HG03060 (cell line): ENCODE measurements at regions not wholly inside any gene's neighbourhood (a gene's known extent, or its start where the extent isn't known, plus 50 kb on each side); places are given as distances from the start of the nearest gene placed in this dataset.

Experiments
- ATAC-seq: cut with Tn5 transposase; IDR thresholded peaks from one replicate; pipeline ENCODE4 v1.9.1; 2021; ENCODE audit warnings: low read depth, moderate number of reproducible peaks; ENCODE audit not compliant: unreplicated experiment

- no peak for ATAC-seq
Measured at GRCh38 chr9:80376180-80376579, 804.4 kb downstream of the TLE4 start.

- ATAC-seq: no peak
Measured at GRCh38 chr9:80375477-80375876, 803.7 kb downstream of the TLE4 start.

- ATAC-seq: no peak
Measured at GRCh38 chr9:80369641-80370040, 797.9 kb downstream of the TLE4 start.

- ATAC-seq: no peak
Measured at GRCh38 chr9:80366626-80367025, 794.9 kb downstream of the TLE4 start.

- no peak for ATAC-seq
Measured at GRCh38 chr9:80359941-80360881, 788.4 kb downstream of the TLE4 start.

GRCh38 chr9:80359291-80359690, 787.5 kb downstream of the TLE4 start:
- ATAC-seq: no peak

GRCh38 chr9:80352967-80353366, 781.2 kb downstream of the TLE4 start:
- no peak for ATAC-seq

GRCh38 chr9:80351612-80352011, 779.8 kb downstream of the TLE4 start:
- no peak for ATAC-seq

- no peak for ATAC-seq
Measured at GRCh38 chr9:80326105-80326504, 754.3 kb downstream of the TLE4 start.

- no peak for ATAC-seq
Measured at GRCh38 chr9:80320916-80321315, 749.2 kb downstream of the TLE4 start.

GRCh38 chr9:80320480-80320879, 748.7 kb downstream of the TLE4 start:
- no peak for ATAC-seq

- no peak for ATAC-seq
Measured at GRCh38 chr9:80305136-80305535, 733.4 kb downstream of the TLE4 start.

- no peak for ATAC-seq
Measured at GRCh38 chr9:80294955-80295354, 723.2 kb downstream of the TLE4 start.

GRCh38 chr9:80294318-80294717, 722.6 kb downstream of the TLE4 start:
- no peak for ATAC-seq

- ATAC-seq: no peak
Measured at GRCh38 chr9:80292231-80292630, 720.5 kb downstream of the TLE4 start.

- no peak for ATAC-seq
Measured at GRCh38 chr9:80285326-80285725, 713.6 kb downstream of the TLE4 start.

GRCh38 chr9:80282766-80283165, 711.0 kb downstream of the TLE4 start:
- ATAC-seq: no peak

GRCh38 chr9:80259079-80259478, 687.3 kb downstream of the TLE4 start:
- no peak for ATAC-seq

GRCh38 chr9:80251778-80252177, 680.0 kb downstream of the TLE4 start:
- ATAC-seq: no peak

- ATAC-seq: no peak
Measured at GRCh38 chr9:80242022-80242421, 670.3 kb downstream of the TLE4 start.

- ATAC-seq: no peak
Measured at GRCh38 chr9:80235752-80236151, 664.0 kb downstream of the TLE4 start.

- no peak for ATAC-seq
Measured at GRCh38 chr9:80233906-80234305, 662.1 kb downstream of the TLE4 start.
